Activated T-cell treated with anti-CD3 and anti-CD28 coated beads for 48 hours (primary cell): ENCODE measurements at regions not wholly inside any gene's neighbourhood (a gene's known extent, or its start where the extent isn't known, plus 50 kb on each side); places are given as distances from the start of the nearest gene placed in this dataset.

Source experiments
- DNase-seq: peaks from one replicate; pipeline ENCODE4 v3.0.0-alpha.2; 2020; ENCODE audit warnings: low read depth

DNA sequence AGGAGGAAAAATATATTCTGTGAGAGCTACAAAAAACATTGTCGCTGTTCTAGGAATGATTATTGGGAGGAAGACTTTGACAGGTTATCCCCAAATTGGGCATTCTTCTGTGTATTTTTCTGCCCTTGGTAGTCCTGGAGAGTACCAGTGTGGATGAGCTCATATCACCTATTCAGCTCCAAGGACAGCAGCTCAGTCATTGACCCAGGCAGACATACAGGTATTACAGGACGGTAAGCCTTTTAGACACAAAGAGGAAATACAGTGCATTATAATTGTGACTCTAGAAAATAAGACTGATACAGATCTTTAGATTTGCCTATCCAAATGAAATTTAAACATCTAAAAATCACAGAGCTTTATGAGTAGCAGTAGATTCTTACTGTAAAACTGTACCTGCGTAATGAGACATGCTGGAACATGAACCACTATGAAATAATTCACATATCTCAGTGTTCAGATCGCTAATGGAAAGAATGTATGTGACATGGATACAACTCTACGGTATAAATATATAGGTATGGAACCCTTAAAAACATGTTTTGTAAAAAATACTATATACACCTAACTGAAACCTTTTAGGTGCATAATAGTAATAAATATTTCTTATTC lies 56.0 kb downstream of the PLK2 start:
- no peak for DNase-seq

DNA sequence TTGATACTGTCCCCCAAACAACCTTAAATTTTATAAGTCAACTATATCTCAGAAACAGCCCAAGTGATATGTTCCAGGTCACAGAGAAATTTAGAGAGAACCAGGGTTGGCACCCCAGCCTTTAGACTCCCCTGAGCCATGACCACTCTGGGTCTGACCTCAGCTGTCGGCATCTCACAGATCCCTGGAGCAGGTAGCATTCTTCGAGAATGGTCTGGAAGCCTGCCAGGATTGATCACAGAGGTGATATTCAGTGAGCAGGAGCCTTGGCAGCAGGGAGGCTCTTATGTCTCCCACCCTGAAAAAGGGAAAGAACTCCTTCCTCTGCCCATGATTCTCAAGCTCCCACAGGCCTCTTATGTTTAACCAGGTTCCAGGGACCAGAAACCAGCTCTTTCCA lies 58.2 kb downstream of the PLK2 start:
- no peak for DNase-seq

DNA sequence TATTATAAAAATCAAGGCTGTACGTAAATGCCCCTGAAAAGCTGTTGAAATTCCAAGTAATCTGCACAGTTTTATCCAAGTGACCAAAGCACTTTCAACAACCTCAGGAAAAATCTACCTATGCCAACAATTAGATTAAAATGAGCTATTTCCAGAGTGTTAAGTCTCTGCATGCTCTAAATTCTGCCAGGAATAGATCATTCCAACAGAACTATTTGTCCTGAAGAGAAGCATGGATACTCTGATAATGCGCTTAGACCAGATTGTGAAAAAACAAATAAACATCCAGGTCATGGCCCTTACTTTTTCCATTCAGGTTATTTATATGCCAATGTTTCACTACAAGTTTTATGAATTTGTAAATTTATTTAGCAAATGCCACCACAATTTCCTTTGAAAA lies 59.1 kb downstream of the PLK2 start:
- no peak for DNase-seq

DNA sequence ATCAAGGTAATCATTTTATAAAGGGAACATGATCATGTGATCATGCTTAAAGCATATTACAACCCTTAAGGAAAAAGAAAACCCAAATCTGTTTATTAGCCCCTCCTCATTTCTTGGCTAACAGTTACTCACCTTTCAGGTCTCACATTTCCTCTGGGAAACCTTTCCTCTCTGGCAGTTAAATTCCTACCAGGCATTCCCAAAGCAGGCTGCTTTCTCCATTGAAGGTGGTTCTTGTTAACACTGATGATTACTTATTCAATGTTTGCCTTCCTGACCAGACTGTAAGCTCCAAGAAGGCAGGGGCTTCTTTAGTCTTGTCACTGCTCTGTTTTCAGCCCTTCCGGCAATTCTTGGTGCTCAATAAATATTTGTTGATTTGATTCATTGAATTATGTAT lies 59.9 kb downstream of the PLK2 start:
- no peak for DNase-seq

DNA sequence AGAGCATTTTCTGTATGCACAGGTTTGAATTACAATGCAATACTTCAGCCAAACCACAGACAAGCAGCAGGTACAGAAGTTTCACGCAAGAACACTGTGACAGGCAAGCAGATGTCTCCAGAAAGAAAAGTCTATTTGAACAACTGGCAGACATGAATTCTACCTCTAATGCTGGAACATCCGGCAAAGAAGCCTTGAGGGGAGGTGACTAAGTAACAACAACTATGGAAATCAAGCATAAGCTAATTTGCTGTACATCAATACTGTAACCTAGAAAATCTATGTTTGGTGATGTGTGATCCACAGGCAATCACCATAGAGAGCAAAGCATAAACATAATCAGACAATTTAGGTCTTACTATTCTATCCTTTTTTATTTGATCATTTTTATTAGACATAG lies 65.5 kb downstream of the PLK2 start:
- no peak for DNase-seq

DNA sequence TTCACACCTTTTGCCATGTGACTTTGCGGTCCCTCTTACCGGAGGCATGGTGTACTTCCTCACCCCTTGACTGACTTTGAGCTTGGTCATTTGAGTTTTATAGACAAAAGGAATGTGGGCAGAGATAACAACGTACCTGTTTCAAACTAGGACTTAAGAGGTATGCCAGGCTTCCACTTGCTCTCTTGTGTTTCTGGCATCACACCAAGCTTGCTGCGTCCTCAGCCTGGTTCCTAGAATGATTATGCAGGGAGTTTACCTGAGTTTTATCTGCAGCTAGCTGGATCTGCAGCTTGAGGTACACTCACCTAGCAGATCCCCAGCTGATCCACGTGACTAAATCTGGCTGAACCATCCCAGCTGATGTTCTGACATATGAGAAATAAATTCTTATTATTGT lies 66.2 kb downstream of the PLK2 start:
- DNase-seq: no peak

DNA sequence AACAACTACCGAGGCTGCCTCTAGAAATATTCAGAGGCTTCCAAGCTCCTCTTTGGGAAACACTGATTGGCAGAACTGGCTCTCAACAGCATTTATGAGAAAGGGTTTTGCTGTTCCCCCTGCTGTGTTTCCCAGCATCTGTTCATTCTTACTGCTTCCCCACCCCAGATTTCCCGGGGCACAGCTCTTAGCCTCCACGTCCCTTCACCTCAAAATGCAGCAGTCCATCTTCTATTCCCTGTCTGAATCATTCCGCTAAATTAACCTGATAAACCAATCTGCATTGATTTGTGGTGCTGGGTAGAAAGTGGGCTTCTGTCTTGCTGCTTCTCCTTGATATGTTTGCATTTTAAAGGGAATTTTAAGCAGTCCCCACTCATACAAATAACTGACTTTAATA lies 67.4 kb downstream of the PLK2 start:
- no peak for DNase-seq

DNA sequence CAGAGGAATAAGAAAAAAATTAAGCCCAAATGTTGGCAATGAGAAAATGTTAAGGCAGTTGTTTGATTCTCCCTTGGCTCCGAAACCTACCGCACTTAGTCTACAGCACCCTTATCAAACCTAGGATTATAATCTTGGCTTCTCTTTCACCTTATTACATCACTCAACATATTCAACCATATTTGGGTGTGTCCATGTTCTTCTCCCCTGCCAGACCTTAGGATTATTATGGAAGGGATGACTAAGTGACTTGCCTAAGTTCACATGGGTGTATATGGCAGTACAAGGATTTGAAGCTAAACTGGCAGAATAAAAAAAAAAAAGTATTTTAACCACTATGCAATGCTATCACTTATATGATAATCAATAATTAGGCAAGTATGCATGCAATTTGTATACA lies 76.4 kb downstream of the PLK2 start:
- DNase-seq: no peak

DNA sequence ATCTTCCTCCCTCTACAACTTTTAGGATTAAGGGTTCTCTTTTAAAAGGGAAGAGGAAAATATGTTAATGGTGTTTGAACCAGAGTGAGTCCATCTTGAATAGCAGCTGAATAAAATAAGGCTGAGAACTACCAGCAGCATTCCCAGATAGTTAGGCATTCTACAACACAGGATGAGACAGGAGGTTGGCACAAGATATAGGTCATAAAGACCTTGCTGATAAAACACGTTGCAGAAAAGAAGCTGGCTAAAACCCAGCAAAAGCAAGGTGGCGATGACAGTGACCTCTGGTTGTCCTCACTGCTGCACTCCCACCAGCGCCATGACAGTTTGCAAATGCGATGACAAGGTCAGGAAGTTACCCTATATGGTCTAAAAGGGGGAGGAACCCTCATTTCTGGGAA lies 77.8 kb downstream of the PLK2 start:
- DNase-seq: no peak

DNA sequence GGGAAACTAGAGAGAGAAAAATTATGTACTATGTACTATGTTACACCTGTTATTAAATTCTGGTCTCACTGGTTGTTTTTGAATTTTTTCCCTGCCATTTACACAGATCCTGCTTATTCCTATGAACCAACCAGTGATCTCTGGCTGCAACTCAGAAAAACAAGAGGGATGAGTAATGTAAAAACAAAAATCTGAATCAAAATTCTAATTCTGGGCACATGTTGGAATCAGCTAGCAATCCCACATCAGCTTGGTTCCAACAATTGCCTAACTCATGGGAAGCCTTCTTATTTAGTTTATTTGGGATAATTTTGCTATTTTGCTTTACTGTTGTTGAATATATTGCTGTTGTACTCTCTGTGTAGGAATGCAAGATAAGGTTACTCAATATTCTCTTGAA lies 78.3 kb downstream of the PLK2 start:
- DNase-seq: no peak

DNA sequence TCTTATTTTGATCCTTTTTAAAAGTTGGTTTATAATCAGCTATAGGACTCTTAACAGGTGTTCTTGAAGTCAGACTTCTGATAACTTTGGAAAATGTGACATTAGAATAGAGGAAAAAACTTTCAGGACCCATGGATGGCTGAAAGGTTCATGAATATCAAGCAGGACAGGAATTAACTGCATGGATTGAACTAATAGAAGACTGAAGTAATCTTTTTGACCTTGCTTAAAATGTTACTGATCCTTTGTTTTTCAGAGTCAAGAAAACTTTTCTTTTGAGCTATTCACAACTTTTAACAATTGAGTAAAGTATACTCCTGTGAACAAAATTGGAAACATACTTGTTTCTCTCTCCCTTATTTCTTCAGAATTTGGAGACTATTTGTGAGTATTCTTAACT lies 79.2 kb downstream of the PLK2 start:
- DNase-seq: no peak

DNA sequence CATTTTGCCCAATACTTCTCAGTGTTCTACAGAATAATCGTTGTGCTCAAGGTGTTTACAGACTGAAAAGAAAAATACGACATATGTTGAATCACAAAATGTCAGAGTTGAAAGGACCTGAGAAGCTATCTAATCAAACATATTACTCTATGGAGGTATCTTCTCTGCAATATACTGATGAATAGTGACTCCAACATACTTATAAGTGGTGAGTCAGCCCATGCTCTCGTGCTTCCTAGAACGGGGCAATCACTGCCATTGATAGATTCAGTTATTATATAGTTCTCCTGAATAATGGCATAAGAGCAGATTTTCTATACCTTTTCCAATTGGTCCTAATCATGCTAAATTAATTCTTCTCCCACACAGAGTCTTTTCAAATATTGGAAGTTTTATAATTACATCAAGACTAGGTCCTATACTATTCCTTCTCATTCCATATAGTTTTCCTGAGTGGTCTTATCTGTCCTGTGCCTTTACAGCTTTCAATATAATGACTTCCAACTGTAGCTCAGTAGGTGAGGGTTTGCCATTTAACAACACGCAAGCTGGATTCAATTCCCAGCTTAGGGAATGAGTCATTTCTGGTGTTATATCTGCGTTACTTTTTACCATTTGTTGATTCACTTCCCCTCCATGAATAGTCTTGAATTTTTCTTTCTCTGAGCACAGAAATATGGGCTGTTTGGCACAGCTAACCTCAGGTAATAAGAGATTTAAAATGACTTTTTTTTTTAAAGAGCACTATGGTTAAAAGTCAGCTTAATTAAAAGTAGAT lies 81.1 kb downstream of the PLK2 start:
- no peak for DNase-seq

DNA sequence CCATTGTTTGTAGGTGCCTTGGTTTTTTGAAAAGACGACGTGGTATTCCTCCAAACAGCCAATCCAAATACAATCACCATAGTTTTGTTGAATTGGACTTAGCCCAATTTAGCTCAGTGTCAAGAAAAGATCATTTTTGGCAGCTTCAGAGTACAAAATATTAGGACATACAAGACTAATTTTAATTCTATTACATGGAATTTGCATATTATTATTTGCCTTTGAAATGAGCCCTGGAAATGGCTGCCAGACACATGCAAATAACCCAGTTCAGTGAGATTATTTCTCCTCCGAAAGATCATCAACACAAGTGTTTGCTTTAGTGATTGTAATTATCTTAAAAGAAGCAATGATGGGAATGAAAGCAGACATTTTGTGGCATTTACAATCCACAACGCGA lies 89.3 kb downstream of the PLK2 start:
- DNase-seq: no peak

DNA sequence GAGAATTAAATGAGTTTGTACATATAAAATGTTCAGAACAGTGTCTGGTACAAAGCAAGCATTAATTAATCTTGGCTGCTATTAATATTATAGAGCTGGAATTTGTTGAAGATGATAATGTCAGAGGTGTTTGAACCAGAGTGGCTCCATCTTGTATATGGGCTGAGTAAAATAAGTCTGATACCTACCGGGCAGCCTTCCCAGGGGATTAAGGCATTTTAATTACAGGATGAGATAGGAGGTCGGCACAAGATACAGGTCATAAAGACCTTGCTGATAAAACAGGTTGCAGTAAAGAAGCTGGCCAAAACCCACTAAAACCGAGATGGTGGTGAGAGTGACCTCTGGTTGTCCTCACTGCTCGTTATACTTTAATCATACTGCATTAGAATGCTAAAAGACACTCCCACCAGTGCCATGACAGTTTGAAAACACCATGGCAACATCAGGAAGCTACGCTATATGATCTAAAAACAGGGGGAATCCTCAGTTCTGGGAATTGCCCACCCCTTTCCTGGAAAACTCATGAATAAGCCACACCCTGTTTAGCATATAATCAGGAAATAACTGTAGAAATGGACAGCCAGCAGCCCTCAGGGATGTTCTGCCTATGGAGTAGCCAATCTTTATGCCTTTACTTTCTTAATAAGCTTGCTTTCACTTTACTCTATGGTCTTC lies 90.2 kb downstream of the PLK2 start:
- no peak for DNase-seq

DNA sequence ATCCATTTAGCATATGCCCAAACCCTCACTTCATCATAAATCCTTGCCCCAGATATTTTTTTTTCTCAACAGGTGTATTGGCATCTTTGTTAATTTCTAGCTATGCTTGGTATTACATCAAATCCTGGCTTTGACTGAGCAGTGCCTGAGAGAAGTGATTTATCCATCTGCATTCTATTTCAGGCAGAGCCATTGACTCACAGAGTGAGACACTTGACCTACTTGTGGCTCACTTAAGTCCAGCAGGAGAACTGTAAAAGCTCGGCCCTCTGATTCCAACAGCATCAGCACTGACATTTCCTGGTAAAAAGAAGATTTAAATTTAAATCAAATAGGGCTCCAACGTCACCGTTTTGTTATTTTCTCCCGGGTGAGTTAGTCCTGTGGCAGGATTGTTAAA lies 93.4 kb downstream of the PLK2 start:
- DNase-seq: no peak

DNA sequence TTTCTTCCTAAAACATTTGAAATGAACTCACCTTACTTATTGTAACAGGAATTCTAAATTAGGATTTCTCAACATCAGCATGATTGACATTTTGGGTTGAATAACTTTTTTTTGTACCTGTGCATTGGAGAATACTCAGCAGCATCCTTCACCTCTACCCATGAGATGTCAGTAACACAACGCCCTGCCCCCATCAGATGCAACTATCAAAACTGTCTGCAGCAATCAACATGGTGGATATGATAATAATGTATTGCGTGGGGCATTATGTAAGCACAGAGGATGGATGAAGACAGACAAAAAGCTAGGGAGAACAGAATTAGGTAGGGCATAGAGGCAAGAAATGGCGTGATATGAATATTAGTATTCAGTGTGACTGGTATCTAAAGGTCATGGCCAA lies 94.1 kb downstream of the PLK2 start:
- DNase-seq: no peak

DNA sequence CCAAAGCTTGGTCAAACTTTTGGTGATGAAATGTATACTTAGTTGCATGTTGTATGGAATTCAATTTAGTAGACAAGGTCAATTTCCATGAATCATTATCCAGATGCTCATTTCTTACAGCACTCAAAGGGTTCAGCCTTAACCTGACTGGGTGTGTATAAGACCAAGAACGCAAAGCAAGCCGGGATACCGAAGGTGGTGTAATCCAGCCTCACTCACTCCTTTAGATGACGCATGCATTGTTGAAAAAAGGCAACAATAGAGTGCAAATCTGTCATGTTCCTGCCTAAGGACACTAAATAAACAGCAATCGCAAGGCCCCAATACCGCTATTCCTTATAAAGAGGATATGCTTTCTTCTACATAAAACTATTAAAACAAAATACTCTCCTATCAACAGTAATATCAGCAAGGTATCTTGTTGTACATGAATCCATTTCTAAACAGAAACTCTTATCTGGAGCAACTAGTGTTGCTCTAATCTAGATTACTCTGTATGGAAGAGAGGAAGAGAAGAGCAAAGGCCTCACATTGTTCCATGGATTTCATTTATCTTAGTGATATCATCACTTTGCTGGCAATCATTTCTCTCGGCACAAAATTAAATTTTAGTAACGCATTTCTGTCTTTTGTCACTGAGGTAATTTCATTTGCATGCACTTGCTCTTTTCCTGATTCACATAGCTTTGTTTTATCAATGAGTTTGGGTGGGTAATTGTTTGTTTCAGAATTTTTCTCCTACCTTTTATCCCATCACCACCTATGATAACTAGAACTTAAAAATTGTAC lies 96.2 kb downstream of the PLK2 start:
- no peak for DNase-seq

DNA sequence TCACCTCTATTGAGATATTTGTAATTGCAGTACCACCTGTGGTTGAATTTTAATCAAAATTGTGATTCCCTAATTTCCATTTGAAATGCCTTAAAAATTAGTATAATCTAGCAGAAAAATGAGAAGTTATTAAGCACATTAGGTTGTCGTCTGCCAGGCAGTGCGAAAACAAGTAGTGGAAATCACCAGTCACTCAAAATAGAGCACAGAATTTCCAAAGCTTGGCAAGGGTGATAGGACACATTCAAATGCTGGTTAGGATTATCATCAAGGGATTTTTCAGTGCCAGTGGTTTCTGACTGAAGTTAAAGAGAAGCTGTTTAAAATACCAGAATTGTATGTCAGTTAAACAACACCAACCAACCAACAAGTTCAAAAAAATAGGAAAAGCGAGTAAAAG lies 97.8 kb downstream of the PLK2 start:
- DNase-seq: no peak

DNA sequence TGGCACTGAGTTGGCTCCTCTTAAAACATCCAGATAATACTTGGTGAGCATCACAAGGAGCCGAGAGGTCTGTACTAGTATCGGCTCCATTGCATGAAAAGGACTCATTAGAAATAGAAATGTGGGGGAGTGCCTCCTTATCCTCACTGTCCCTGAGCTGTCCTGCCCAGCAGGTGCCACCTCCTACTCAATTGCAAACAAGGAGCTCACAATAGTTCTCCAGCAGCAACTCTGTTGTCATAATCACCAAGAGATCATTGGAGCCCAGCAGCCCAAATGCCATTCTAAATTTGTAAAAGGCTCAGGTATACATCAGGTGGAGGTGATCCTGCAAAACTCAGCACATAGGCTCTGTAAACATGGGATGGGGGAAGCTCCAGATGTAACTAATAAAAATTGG lies 99.1 kb downstream of the PLK2 start:
- DNase-seq: no peak

DNA sequence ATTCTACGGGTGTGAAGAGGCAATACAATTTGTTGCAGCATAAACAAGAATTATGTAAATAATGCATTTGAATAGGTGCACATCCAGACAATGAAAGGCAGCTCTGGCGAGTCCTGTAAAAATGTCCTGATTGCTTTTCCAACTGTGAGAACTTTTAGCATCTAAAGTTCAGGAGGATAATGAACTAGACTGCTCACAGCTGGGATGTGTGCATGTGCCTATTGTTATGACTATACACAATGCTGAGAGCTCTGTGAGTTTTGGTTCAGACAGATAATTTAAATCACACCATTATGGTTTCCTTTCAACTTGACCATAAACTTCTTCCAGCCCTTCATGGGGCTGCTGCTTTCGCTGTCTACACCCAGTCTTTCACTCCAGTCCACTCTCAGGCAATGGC lies 99.9 kb downstream of the PLK2 start:
- no peak for DNase-seq

DNA sequence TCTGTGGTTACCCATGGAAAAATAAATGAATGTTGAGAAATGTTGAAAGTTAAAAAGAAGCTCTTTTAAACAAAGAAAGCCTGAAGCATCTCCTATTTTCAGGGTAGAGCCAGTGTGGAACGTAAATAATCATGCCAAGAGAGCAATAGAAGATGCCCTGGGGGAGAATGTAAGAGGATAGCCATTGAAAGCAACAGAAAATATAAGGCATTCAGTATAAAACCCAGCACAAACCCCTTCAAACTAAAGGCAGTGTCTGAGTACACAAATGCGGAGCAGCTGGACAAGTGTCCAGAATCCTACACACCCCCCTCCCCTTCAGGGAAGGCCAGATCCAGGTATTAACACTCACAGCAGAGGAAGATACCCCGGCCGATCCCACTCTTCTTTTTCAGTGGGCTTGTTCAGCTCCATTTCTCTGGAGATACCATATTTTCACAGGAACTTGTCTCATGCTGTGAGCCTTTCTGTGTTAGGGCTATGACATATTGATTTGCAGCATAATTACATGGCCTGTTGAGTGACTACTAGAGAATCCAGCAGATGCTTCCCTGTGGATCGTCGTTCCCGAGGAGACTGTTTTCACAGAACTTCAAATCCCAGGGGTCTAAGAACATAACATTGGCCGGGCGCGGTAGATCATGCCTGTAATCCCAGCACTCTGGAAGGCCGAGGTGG lies 101.2 kb downstream of the PLK2 start:
- DNase-seq: no peak

DNA sequence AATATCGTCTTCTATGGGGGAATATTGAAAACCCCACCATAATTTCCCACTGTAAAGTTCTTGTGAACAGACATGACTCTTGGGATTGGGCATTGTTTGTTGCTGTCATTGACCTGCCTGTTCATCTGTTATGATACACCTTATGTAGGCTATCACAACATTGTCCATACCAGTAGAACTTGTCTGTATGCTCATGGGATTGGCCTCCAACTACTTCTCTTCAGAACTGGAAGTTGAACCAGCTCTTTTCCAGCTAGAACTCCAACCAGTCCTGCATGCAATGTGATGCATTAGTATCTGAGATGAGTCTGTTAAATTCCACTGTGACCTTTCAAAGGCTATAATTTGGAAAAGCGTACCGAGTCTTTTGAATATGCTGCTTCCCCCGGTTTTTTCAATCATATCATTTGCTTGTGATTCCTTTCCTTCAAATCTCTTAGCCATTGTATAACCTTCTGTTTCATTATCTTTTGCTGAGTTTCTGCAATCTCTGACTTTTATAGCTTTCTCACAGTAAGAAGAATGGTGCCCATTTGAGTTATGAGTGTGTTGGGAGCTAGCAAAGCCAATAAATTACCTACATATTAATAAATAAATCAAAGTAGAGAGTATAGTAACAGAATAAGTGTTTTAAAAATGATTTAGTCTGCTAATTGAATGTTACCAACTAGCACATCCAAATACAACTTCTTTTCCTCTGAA lies 101.9 kb downstream of the PLK2 start:
- DNase-seq: no peak
